ENCODE measurements at regions not wholly inside any gene's neighbourhood (a gene's known extent, or its start where the extent isn't known, plus 50 kb on each side); places are given as distances from the start of the nearest gene placed in this dataset.

- Histone ChIP-seq H2AFZ (ENCODE audit: low read depth, low read length) (no peak overlapping the region), H3K9ac (ENCODE audit: insufficient read depth in 1 of 2, low read depth in 2 of 2, low read length in 2 of 2) (no peak overlapping the region), H3K27me3 (ENCODE audit: control insufficient read depth in 2 of 2, insufficient read depth in 2 of 2, low read length in 2 of 2) (no peaks in the 10 kb centered on the region), H3K27ac (ENCODE audit: extremely low read depth, low read depth, low read length) (no peak overlapping the region), H3K79me2 (ENCODE audit: control insufficient read depth, insufficient read depth, low read length) (no peaks in the 10 kb centered on the region), H3K4me1 (replicated peaks in 1 of 2; ENCODE audit: control insufficient read depth in 2 of 2, insufficient read depth in 2 of 2, low read length in 2 of 2) (no peaks in the 10 kb centered on the region), H3K9me1 (ENCODE audit: control insufficient read depth, insufficient read depth, low read length) (no peaks in the 10 kb centered on the region), H3K4me2 (ENCODE audit: insufficient read depth, low read length) (no peak overlapping the region), H3K9me3 (replicated peaks; ENCODE audit: control insufficient read depth, insufficient read depth, low read depth, low read length) (no peaks in the 10 kb centered on the region), H3K36me3 (ENCODE audit: control insufficient read depth, insufficient read depth, low read length) (no peaks in the 10 kb centered on the region), H3K4me3 (no peak overlapping the region), H4K20me1 (replicated peaks; ENCODE audit: control insufficient read depth, insufficient read depth, low read length) (no peaks in the 10 kb centered on the region)
- FAIRE-seq (no peak), ATAC-seq (no peak), DNase-seq (ENCODE audit: extremely low read depth in 1 of 4, low spot score in 3 of 4) (no peak)
- no TSS peak for BruUV-seq (replicated peaks)
- TF ChIP-seq RUNX1 (IDR thresholded peaks at IDR 0.05; ENCODE audit: low read depth) (no peak), WHSC1 (IDR thresholded peaks at IDR 0.05; ENCODE audit: low read length) (no peak), BRCA1 (IDR thresholded peaks at IDR 0.05) (no peak), BRCA1 (CRISPR knock-in tag; IDR thresholded peaks at IDR 0.05) (no peak), HNRNPH1 (optimal IDR thresholded peaks at IDR 0.05; ENCODE audit: low read depth, low read length) (no peak), NFXL1 (CRISPR knock-in tag; IDR thresholded peaks at IDR 0.05) (no peak), NFYB (IDR thresholded peaks at IDR 0.05; ENCODE audit: extremely low read depth, insufficient read length) (no peak), SMC3 (conservative IDR thresholded peaks at IDR 0.05; ENCODE audit: insufficient read depth, low read depth, low read length) (no peak), BRD9 (IDR thresholded peaks at IDR 0.05; ENCODE audit: low read depth, partially characterized antibody) (no peak), NFRKB (IDR thresholded peaks at IDR 0.05; ENCODE audit: low read depth) (no peak), BMI1 (IDR thresholded peaks at IDR 0.05; ENCODE audit: low read length) (no peak), SMAD1 (IDR thresholded peaks at IDR 0.05; ENCODE audit: low read depth, low read length, partially characterized antibody) (no peak), XRCC3 (IDR thresholded peaks at IDR 0.05) (no peak), ZBED1 (IDR thresholded peaks at IDR 0.05) (no peak), TRIM24 (IDR thresholded peaks at IDR 0.05) (no peak)
- intact Hi-C loops (cut with micrococcal nuclease) = no loop called here
- WGBS (ENCODE audit: insufficient coverage, low coverage, missing lambda C conversion rate) = 11% methylated on average over 2 of the region's 2 CpGs
- in situ Hi-C loops (cut with MboI) = no loop called here
- CTCF ChIA-PET (ENCODE audit: low intra/inter-chr PET ratio) = no interaction called here
- POLR2A ChIA-PET = interaction anchor here (1.5 kb wide), 1 partner anchor 10 kb away, joined by 3 read pairs; no protein-coding TSS in a partner anchor
Measured at GRCh38 chr2:84052043-84052442, 407.0 kb downstream of the SUCLG1 start.
